Stimulated activated CD4-positive, alpha-beta T cell treated with anti-CD3 and anti-CD28 coated beads, Interleukin-15, amount 100 ng/mL, for 1 hour (primary cell): ENCODE measurements at regions not wholly inside any gene's neighbourhood (a gene's known extent, or its start where the extent isn't known, plus 50 kb on each side); places are given as distances from the start of the nearest gene placed in this dataset.
"Not testable (repeated sequence)": the region's sequence is repeated elsewhere in the genome, so short reads cannot be mapped to it uniquely, and the experiment has no call there.

Experiments
- DNase-seq, 2 donors: peaks; one replicate each; pipeline ENCODE4 v3.0.0-alpha.2; 2020; ENCODE audit warnings: low read depth in 1 of 2, low spot score in 1 of 2

DNA sequence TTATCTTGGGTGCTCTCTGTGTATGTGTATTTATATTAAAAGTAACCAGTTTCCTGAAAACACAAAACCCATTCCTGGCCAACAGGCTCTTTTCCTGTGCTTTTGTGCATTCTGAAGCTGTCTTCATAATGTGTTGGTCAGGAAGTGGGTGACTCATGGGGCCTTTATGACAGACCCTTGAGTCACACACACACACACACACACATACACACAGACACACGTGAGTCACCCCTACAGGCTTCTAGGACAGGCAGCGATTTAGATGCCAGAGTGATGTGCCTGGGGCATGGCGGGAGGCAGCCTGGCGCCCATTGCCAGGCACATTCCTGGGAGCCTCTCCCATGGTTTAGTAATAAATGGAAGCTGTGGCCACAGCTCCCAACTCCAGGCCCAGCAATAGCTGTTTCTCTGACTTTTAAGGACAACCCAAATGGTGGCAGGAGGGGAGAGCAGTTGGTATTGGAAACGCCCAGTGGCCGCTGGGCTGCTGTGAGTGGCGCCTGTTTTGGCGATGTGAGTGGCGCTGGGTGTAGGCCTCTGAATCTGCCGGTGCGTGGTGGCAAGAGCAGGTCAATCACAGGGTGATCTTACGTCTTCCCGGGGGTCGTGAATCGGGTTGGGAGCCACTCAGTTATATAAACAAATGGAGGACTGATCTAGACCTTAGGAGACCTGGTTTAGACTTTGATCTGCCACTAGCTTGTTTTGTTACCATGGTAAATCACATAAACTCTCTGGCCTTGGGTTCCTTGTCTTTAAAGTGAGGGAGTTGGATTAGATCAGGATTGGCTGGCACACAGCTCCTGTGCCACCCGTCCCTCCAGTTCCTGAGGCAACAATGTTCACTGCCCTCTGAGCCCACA lies 150.7 kb upstream of the DLX2 start:
- DNase-seq: peak in 1 of 2 donors; percentile 17

DNA sequence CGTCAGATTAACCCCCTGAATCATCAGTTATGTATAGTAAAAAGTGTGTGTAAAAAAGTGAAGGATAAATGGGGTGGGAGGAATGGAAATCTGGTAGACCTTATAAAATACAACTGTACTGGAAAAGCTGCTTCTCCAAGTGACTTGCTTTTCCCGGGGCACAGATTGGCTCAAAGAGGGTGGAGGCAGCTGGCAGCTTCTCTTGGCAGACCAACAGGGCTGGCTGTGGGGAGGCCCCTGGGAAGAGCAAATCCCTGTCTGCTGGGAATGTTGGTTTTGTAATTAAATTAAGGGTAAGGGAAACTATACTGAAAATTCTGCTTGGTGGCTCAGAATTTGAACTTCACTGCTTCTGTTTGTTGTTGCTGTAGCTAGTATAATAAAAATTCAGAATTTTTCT lies 154.2 kb upstream of the DLX2 start:
- DNase-seq: no peak

DNA sequence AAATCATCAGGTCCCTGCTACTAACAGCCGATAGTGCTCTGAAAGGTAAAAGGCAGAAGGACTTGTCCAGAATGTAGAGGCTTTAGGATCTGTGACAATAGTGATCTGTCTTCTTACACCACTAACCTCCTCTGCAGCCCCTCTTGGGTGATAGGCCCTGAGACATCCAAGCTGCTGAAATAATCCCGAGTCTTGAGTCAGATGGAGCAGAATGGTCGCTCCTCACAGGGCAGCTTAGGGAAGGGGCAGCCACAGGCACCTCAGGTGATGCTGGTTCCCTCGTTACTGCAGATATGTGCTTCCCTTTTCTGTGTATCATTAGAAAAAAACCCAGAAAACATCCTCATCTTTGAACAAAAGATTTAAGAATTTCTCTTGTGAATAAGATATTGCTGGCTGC lies 157.1 kb upstream of the DLX2 start:
- DNase-seq: no peak

DNA sequence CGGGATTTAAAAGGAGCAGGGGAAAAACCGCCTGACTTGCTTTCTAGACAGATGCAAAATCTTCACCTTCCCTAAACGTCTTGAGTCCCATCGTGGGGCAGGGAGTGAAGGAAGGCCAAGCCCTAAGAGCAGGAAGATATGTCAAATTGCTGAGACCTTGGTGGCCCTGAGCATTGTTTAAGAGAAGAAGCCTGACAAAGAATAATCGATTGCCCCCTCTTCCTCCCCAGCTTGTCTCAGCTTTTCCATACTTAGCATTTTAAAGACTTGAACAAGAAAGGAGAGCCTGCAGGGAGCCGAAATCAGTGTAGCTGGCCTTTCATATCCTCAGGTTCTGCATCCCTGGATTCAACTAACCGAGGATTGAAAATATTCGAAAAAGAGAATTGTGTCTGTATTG lies 157.6 kb upstream of the DLX2 start:
- DNase-seq: no peak

DNA sequence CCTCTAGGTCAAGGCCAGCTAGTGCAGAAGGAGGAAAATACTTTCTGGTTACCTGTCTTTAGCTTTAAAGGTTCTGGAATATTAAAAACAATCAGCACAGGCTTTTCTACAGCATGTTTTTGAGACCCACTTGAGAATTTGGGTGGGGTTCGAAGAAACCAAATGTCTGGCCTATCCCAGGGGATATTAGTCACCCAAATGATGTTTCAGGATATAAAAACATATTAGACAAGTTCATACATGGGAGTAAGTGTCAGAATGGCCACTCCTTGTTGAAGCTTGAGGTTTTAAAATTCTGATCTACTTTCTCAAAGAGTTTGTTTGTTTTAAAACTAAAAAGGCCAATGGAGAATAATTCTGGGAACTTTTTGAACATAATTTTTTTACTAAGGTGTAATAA lies 158.6 kb upstream of the DLX2 start:
- DNase-seq: no peak

DNA sequence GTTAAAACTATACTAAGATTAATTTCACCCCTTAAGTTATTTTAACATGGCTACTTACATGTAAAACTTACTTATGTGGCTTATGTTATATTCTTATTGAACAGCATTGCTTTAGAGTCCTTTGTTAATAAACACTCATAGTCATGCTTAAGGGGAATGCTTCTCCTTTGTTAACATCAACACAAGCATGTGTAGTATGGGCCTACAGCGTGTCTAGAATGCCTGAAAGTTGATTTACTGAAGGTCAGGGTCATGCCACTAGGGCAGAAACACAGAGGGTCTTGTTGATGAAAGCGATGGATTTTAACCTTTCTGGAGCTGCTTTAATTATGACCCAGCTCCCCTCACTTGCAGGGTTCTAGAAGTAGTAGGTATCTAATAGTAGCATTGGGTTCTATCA lies 159.8 kb upstream of the DLX2 start:
- no peak for DNase-seq

DNA sequence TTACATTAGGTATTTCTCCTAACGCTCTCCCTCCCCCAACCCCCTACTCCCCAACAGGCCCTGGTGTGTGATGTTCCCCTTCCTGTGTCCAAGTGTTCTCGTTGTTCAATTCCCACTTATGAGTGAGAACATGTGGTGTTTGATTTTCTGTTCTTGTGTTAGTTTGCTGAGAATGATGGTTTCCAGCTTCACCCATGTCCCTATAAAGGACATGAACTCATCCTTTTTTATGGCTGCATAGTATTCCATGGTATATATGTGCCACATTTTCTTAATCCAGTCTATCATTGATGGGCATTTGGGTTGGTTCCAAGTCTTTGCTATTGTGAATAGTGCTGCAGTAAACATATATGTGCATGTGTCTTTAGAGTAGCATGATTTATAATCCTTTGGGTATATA lies 162.1 kb upstream of the DLX2 start:
- not testable (repeated sequence) for DNase-seq

DNA sequence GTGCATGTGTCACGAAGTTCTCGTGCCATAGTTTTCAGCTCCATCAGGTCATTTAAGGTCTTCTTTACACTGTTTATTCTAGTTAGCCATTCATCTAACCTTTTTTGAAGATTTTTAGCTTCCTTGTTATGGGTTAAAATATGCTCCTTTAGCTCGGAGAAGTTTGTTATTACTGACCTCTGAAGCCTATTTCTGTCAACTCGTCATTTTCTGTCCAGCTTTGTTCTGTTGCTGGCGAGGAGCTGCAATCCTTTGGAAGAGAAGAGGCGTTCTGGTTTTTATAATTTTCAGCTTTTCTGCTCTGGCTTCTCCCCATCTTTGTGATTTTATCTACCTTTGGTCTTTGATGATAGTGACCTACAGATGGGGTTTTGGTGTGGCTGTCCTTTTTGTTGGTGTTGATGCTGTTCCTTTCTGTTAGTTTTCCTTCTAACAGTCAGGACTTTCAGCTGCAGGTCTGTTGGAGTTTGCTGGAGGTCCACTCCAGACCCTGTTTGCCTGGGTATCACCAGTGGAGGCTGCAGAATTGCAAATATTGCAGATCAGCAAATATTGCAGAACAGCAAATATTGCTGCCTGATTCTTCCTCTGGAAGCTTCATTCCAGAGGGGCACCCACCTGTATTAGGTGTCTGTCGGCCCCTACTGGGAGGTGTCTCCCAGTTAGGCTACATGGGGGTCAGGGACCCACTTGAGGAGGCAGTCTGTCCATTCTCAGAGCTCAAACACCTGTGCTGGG lies 157.7 kb upstream of the ITGA6 start:
- not testable (repeated sequence) for DNase-seq

DNA sequence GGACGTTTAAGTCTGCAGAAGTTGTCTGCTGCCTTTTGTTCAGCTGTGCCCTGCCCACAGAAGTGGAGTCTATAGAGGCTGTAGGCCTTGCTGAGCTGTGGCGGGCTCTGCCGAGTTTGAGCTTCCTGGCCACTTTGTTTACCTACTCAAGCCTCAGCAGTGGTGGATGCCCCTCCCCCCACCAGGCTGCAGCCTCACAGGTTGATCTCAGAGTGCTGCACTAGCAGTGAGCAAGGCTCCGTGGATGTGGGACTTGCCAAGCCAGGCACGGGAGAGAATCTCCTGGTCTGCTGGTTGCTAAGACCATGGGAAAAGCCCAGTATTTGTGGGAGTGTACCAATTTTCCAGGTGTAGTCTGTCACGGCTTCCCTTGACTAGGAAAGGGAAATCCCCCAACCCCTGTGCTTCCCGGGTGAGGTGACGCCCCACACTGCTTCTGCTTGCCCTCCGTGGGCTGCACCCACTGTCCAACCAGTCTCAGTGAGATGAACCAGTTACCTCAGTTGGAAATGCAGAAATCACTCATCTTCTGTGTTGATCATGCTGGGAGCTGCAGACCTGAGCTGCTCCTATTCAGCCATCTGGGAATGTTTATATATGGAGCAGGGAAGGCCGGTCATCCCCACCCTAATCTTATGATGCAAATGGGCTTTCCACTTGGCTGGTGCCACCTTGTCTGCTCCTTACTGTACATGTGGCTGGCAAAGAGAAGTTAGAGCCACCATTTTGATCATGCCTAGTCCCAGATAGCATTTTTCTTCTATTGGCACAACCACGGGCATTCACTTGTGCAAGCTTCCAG lies 156.9 kb upstream of the ITGA6 start:
- DNase-seq: no peak

DNA sequence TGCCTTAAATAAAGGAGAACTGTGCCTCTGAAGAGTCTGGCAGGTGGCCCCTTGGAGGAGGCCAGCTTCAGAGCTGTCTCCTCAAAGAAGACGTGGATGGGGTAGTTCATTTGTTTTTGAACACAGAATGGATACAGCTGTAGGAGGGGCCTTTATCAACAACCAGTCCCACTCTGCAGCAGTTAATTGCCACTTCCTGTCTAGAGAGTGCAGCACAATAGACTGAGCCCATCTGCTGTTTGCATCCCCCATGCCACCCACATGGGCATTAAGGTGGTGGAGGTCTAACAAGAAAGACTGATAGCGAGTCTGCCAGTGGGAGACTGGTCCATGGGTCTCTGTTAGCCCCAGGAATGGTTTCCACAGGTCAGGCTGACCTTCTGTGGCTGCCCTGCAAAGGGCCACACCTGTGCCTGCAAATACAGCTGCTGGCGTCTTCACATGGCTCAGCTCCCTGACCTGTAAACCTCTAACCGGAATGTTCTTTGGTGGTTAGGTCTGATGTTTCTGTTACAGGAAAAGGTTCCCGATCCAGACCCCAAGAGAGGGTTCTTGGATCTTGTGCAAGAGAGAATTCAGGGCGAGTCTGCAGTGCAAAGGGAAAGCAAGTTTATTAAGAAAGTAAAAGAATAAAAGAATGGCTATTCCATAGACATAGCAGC lies 153.3 kb upstream of the ITGA6 start:
- no peak for DNase-seq

DNA sequence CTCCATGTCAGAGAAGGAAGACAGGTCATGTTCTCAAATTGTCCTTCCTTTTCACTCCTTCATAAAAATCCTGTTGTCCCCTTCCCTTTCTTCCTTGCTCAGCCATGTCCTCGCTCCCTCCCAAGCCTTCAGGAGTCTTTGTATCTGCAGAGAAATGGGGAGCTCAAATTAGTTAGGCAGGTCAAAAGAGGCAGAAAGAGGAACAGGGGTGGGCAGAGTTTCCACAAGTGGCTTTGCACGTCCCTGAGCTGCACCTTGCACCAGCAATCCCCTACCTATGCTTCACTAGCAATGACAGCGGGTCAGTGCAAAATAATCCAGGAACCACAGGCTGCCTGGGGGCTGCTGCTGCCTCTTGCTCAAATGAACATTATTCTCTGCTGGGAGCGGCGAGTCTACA lies 152.1 kb upstream of the ITGA6 start:
- no peak for DNase-seq

DNA sequence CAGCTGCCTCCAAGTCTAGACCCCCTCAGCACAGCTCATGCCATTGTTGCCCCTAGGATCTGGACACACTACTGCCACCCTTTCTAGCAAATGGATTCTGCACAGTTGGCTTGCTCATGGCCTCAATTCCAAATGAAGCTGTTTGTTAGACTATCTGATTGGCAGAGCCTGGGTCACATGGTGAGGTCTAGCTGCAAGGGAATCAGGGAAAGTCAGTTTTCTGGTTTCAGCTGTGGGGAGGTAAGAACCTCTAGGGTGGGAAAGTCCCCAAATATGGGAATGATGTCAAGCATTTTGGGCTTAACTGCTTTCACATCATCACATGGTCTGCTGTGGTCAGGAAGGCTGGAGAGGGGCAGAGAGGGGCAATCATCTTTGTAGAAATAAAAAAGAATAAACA lies 150.4 kb upstream of the ITGA6 start:
- DNase-seq: no peak

DNA sequence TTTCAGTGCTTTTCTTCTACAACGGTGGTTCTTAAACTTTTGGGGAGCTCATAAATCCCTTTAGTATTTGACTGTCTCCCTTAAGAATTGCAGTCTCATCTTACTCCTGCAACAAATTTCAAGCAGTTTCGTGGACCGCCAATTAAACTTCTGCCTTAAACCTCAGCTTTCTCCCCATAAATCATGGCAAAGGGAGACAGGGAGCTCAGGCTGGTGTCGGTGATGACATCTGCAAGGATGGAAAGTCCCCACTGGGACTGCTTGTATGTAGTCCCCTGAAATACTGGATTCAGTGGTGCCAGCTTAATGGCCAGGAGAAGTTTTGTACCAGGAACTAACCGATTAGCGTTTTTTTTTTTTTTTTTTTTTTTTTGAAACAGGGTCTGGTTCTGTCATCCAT lies 148.7 kb upstream of the ITGA6 start:
- DNase-seq: no peak

DNA sequence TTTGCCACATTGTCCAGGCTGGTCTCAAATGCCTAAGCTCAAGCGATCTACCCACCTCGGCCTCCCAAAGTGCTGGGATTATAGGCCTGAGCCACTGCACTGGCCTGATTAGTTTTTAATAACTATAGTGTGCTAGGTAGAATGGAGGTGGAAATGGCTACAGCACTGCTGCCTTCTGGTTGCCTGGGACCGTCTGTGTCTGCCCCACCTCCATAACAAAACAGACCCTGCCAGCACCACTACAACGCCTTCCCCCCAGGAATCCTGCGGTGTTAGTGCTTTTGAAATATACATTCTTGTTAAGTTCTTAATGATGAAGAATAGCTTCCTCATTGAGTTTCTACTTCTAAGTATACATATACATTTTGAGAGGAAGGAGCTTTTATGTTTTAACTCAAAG lies 148.2 kb upstream of the ITGA6 start:
- DNase-seq: no peak

DNA sequence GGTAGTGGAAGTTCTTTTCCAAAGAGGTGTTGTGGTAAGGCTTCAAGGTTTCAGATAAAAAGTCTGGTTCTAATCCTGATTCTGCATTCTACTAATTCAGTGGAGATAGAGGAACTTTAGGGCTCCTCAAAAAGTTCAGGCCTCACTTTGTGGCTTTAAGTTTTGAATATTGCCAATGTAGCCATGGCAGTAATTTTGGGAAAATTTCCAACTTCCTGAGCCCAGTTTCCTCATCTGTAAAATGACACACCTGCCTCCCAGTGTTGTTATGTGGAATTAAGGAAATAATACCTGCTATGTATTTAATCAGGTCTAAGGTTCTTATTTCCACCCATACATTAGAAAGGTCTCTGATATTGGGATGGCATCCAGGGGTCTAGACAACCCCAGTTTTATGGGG lies 147.6 kb upstream of the ITGA6 start:
- no peak for DNase-seq

DNA sequence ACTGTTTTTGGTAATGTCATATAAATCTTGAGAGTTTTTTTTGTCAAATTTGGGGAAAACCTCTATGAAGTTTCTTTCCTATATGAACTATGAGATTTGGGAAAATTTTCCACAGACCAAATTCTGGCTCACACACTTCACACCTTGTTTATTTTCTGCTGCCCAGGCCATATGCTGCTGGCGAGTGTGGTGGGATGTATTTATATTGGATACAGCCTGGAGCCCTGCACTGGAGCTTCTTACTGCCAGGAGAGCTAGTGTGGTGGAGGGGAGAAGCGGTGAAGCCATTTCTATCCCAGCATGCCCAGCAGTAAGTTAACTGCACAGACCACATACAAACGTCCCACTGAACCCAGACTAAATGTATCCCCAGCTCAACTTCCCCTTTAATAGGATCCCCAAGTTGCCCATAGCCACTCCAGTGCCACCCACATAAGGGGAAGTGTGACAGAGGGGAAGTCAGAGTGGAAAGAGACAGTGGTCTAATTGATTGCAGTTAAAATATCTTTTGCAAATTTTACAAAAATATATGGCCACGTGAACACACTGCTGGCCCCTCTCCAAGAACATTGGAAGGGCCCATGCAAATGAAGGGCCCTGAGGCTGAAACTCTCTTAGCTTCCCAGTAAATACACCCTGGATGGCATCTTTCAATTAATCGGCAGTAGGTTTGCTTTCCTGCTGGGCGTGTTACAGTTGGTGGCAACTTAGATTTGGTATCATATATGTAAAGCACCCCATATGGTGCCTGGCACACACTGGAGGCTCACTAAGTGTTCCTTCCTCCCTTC lies 146.6 kb upstream of the ITGA6 start:
- DNase-seq: no peak

DNA sequence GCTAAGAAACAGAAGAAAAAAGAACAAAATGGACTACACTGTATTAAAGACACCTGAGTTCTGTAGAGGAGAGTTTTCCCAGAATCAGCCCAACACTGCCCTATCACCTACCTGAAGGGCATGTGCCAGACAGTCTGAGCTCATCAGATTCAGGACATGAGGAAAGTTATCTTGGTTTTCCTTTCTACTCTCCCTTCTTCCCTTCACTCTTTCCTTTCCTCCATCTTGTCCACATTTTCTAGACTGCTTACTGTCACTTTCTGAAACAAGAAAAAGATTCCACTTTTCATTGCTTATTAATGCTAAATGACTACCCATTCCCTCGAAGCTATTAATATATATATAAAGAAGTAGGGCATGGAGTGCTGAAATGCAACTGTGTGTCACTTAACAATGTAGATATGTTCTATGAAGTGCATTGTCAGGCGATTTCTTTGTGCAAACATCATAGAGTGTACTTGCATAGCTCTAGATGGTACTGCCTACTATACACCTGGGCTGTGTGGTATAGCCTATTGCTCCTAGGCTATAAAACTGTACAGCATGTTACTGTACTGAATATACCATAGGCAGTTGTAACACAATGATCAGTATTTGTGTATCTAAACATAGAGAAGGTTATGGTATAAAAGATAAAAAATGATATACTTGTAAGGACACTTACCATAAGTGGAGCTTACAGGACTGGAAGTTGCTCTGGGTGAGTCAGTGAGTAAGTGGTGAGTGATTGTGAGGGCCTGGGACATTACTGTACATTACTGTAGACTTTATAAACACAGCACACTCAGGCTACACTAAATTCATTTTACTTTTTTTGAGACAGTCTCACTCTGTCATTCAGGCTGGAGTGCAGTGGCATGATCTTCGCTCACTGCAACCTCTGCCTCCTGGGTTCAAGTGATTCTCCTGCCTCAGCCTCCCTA lies 145.5 kb upstream of the ITGA6 start:
- no peak for DNase-seq

DNA sequence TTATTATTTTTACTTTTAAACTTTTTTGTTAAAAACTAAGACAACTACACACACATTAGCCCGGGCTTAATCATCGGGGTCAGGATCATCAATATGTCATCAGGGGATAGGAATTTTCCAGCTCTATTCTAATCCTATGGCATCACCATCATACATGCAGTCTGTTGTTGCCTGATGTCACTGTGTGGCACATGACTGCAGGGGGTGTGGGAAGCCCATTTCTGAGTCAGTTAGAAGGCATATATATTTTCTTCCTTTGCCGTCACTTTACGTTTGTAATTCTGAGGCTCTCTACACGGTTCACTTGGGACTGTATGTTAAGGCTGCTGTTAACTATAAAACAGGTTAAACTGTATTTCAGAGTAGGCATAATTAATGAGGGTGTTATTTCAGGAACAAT lies 144.4 kb upstream of the ITGA6 start:
- no peak for DNase-seq

DNA sequence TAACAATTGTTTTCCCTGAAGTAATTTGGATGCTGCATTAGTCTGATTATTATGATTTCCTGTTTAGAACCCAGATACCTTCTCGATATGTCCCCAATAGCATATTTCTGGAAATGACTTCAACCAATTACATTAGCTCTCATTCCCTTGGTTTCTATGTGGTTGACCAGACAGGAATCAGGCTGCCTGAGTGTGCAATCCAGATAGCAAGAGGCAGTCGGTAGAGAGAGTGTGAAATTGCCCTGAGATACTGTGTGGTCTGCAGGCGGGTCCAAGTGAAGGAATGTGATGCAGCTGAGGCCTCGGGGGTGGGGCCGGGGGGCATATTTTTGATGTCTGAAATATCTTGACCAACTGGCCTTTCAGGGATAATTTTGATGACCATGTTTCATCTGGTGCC lies 143.9 kb upstream of the ITGA6 start:
- no peak for DNase-seq
